ENCODE measurements at regions not wholly inside any gene's neighbourhood (a gene's known extent, or its start where the extent isn't known, plus 50 kb on each side); places are given as distances from the start of the nearest gene placed in this dataset.

DNA sequence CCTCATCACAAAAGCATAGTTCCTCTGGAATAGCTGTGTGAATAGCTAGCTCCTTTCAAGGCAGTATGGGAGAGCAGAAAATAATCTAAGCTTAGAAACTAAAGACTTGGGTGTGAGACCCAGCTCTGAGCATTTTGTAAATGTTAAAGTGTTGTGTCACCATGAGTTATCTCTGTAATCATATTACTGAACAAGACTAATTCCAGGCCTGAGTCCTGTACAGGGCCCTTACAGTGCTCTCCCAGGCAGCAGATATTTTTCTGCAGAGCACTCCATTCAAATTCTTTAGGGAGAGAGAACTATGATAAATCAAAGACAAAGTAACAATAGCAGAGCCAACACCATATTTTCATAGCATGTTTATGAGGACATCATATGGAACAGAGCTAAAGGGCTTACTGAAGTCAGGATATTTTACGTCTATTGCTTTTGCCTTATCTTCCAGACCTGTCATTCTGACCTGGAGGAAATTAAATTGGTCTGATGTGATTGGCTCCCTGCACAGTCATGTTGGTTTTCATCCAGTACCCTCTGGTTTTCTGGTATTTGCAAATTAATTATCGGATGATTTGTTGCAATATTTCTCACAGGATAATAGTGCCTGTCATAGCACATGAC lies 172.6 kb upstream of the PPP2R3A start:
- no peak for DNase-seq (ENCODE audit: low spot score)

DNA sequence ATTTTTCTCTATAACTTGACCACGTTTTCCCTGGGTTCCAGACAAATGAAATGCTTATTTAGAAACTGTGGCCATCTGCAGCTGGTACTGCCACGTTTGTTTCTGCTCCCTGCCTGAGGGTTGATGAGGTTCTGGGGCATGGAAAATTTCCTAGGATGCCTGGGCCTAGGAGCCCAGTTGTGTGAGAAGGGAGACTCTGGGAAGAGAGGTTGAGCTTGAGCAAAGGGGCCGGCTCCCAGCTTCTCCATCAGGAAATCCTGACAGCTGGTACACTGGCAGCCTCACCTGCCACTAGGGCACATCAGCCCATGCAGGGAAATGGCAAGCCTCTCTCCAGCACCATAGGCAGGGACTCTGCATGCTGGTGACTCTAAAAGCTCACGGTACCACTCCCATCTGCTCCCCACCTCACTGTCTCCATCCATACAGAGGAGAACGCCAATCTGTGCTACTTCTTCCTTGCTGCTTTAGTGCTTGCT lies 165.4 kb upstream of the PPP2R3A start:
- DNase-seq (ENCODE audit: low spot score) = no peak

DNA sequence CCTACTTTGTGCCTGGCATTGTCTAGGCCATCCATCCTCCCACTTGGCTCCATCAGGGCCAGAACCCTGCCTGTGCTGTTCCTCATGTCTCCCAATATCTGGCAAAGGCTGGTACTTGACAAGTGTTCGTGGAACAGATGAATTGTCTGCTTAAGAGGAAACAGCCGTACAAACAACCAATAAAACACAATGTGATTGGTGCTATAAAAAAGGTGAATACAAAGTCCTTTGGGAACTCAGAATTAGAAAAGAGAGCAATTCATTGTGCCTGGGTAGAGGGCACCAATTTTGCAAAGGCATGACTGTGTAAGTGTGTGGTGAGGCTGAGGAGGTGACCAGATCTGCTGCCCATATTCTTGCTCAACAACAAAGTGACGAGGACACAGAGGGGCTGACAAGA lies 164.5 kb upstream of the PPP2R3A start:
- DNase-seq (ENCODE audit: low spot score) = no peak

DNA sequence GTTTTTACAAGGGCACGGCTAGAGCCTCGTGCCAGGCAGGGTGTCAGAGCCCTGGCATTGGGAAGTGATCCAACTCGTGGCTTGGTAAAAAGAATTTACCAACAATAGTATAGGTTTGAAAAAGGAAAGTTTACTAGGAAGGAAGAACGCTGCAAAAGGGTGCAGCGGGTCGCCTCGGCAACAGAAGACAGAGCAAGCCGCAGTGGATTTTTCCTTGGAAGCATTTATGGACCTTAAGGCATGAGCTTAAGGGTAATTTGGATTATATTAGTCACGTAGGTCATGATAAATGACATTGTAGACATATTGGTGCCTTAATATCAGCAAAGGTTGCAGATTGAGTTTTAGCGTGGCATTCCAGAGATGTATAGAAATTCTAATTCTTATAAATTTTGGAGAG lies 163.4 kb upstream of the PPP2R3A start:
- DNase-seq (ENCODE audit: low spot score) = no peak

DNA sequence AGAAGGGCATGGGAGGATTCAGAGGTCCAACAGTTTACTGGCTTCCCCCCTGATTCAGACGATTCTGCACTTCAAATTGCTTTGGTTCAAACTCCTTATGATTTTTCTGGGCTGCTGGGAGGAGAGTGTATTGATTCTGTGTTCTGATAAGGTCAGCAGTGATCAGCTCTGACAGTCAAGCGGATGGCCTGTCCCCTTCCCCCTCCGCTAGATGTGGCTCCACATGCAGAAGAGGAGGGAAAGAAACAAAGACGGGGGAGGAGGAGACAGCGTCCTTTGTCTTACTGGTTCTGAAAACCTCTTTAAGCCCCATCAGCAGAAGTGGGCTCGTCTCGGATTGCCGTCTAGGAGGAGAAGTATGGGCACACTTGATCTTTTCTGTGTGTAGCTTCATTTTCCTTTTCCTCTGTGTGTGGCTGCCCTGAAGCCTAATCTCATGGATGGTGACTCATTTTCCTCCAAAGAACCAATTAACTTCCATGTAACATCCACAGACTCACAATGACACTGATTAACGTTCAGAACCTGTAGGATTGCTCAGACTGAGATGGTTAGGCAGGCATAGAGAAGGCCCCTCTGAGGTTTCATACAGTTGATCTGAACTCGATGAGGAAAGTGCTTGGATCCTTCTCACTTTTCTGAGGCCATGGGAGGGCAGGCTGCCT lies 162.4 kb upstream of the PPP2R3A start:
- no peak for DNase-seq (ENCODE audit: low spot score)

DNA sequence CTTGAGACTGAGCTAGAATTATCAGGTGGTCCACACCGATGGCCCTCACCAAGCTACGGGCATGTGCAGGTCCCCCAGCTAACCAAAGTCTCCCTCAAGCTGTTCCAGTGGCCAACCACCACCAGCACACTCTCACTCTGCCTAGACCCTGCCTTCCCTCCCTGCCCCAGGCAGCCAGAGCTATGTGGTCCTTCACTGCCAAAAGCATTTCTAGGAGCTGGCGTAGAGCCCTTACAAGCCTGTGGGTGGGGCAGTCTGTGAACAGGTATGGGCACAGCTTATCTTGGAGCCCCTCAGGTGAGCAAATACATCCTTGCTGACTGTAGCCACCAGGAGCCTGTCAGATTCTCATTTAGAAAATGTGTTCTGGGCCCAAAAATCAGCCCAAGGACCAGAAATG lies 159.8 kb upstream of the PPP2R3A start:
- DNase-seq (ENCODE audit: low spot score) = no peak

DNA sequence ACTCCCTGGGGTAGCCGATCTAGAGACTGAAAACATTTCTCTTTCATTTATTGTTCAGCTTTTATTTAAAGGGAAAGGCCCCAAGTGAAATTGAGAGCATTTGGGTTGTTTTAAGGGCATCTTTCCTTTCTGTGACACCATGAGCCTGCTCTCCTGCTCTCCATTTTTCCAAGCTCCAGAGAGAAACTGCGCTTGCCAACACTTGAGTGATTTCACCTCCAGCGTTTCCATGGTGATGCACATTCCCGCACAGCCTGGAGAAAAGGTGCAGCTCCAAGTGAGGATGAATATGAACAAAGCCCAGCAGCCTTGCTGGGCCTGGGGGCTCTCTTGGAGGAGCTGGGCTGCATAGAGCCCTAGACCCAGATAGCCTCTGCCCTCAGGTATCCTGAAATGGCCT lies 159.2 kb upstream of the PPP2R3A start:
- no peak for DNase-seq (ENCODE audit: low spot score)

DNA sequence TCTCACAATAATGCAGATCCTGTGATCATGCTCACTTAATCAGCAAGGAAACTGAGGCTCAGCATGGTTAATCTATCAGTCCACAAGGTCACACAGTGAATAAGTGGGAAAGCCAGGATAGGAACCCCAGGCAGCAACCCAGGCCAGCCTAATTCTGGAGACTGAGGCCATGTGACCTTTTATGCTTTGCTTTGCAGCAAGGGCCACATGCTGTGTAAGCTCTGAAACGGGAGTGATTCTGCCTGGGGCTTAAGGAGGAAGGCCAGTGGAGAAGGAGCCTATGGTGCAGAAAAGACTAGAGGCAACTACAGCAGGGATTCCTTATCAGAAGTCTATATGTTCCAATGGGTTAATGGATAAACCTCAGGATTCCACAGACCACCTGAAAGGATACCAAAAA lies 157.6 kb upstream of the PPP2R3A start:
- DNase-seq (ENCODE audit: low spot score) = no peak

DNA sequence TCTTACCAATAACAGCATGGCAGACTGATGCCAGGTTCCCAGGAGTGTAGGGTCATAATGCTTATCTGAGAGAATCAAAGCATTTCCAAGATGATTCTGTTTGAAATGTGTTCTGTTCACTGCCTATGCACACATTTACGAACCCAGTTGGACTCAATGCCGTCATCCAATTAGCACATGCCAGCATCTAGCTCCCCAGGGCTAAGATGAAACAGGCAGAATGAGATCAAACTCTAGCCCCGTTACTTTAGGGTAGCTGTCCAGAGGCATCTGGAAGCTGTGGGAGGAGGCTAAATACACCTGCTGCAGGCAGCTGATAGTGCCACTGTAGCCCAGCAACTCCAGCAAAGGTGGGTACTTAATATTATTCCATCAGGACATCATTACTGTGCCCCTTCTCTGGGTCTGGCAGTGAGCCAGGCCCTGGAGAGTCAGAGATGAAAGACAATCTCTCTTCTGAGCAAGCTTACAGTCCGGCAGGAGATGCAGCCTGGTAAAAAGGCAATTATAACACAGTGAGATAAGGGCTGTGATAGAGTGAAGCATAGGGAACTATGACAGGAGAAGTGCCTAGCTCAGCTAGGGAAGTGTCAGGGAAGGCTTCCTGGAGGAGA lies 156.4 kb upstream of the PPP2R3A start:
- DNase-seq (ENCODE audit: low spot score) = no peak

DNA sequence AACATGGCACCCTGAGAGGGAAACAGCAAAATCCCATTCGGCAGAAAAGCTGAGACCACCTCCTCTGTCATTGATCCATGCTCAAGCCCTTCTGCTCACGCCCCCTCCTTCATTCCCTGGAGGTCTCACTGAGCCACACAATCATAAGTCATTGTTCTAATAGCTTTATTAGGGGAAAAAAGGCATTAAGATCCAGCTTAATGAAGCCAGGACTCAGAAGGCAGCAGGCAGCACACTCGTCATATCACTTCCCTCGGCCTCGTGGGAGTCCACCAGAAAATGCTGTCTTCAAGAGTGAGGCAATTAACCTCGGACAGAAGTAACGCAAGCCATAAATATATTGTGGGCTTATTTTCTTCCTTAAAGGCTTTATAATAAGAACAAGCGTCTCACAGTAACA lies 153.9 kb upstream of the PPP2R3A start:
- DNase-seq (ENCODE audit: low spot score) = no peak

DNA sequence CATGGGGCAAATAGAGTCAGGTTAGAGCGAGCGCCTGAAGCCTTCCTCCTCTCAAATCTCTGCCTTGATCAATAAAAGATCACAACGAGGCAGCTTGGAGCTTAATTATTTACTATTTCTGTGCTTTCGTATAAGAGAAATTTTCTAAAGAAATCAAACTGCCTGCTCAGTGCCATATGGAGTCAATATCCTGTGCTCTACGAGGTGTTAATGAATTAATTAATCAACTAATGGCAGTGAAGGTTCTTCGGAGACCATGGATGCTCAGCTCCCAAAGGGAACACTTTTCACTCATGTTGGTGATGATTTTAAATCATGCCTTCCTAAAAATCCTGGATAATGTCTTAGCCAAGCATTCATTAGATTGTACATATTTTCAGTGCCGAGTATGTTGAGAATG lies 153.5 kb upstream of the PPP2R3A start:
- DNase-seq (ENCODE audit: low spot score) = no peak

DNA sequence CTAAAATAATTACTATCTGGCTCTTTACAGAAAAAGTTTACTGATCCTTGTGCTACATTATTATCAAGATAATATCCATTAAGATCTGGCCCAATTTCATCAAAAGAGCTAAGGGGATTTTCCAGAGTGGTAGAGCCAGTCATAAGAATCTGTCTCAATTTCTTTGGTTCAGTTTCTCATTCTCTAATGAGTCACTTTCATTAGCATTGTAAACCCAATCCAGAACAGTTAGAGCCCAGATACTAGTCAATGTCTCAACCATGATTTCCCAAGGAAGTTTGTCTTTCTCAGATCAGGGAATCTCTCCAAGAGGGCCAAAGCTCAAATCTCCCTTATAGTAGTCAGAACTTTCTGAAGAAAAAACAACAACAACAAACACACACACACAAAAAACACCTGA lies 131.1 kb upstream of the PPP2R3A start:
- no peak for DNase-seq (ENCODE audit: low spot score)

DNA sequence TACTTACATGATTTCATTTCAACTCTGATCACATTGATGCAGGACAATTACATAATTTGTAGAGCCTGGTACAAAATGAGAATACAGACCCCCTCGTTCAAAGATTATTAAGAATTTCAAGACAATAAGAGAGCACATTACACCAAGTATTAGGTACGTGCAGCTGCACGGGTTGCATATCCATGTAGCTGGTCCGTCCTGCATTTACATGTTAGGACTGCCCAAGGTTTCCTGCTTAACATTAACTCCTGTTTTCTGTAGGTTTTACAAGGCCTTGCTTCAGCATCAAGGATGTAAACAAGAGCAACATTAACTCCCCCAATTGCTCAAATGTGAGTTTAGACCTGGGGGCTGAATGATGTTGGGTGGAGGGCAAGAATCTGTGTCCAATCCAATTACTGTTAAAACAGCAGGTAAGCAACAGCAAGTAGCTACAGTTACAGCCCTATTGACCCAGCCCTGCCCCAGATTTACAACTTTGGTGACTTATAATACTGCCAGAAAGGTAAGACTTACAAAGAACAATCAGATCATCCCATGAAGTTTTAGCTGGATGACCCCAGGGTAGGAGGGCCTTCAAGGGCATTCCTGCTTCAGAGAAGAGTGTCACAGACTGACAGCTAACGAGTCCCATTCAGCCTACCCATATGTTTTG lies 127.4 kb upstream of the PPP2R3A start:
- no peak for DNase-seq (ENCODE audit: low spot score)

DNA sequence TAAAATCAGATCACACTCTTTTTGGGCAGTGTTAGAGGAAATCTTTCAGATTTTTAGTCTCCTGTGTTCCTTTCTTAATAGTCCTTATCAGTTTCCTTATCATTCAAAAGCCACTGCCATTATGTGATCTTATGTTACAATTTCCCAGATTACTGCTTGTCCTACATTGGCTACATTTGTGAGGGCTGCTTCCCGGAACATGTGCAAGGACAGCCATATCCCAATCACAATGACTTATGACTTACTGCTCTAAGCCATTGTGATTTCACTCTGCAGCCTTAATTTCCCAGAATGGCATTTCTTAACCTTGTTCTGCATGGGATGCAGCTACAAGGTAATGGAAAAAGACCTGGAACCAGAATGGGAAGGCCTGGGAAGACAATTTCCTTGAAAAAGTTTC lies 125.1 kb upstream of the PPP2R3A start:
- no peak for DNase-seq (ENCODE audit: low spot score)

DNA sequence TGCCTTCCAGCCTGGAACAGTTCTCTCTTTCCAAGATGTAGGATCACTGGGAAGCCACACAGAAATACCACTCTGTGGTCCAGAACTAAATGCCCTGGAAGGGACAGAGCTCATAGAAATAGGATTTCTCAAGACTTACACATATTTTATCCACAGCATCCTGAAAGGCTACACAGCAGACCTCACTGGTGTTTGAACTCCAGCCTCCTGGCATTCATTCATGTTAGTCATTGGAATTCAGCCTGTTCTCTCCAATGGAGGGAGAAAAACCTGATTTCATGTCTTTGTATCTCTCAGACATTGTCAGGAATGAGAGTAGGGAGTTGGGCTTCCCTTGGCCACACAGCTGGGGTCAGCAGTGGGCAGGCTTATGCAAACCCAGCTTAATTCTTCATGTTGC lies 121.1 kb upstream of the PPP2R3A start:
- no peak for DNase-seq (ENCODE audit: low spot score)

DNA sequence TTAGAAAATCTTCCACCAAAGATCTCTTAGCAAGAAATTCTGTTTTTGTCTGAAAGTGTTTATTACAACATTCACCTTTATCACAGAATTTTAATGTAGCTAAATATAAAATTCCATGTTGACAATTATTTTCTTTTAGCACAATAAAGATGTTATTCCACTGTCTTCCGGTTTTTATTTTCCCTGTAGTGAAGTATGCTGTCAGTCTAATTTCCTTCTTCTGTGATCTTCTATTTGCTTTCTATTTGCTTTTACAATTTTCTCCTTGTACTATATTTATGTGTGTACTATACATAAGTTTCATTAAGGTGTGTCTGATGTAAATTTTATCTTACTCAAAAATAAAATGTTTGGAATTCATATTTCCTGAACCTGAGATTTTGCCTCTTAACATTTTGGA lies 117.5 kb upstream of the PPP2R3A start:
- no peak for DNase-seq (ENCODE audit: low spot score)

DNA sequence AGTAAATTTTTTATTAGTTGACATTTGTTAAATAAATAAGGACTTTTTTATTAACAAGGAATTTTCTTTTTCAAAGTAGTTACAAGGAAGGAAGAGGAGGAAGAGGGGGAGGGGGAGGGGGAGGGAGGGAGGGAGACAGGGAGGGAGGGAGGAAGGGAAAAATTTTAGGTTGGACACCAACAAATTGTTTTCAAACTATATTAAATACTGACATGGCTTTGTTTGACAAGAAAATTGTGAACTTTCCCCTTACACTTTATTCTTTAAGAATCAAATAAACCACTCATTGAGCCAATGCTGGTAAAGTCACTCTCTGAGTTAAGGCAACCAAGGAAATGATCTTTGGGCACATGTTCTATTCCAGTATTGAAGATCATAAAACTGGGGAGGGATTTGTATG lies 115.7 kb upstream of the PPP2R3A start:
- DNase-seq (ENCODE audit: low spot score) = no peak

DNA sequence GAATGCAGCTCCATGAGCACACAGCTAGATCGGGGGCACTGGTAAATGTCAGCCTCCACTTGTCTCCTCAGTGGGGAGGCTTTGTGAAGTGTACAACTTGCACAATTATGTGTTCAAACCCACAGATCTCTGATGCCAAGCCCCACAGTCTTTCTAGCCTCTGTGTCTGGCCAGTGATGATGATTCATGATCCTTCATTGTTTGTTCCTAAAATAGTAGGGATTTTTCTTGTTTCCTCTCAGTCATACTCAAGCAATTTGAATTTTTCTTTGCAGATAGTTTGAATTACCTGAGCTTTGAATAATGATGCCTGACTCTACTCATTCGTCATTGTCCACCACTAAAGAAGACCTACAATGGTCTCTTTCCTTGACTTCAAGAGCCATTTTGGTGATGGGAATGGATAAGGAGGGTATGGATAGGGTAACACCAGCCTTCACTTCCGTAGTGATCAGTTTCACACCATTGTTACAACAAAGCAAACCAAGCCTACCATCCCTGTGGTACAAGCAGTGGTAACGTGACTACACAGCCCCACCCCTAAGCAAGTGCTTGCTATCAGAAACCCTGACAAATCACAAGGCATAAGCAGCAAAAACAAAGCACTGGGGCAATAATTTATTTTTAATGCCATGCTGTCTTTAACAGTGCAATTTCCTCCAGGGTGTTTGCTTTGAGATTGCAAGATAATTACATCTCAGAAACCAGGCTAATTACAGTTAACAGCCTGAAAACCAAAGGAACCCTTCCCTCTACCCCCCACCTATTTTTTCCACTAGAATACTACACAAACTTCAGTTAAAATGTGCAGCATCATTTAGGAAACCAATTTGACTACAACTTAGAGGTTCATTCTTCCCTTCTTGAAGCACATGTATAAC lies 114.1 kb upstream of the PPP2R3A start:
- DNase-seq (ENCODE audit: low spot score) = no peak

DNA sequence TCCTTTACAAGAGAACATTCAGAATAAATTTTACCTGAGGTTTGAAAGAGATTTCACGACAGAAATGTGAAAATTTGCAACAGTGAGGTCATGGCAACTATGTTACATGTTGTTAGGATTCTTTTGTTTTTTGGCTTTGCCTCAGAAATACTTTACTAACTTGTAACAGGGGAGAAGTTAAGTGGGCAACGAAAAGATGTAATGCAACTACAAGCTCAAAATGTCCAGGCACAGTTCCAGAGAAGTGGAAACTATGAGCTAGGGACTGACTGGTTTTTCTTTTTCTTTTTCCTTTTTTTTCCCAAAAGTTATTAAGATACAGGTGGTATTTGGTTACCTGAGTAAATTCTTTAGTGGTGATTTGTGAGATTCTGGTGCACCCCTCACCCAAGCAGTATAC lies 111.5 kb upstream of the PPP2R3A start:
- DNase-seq (ENCODE audit: low spot score) = no peak

DNA sequence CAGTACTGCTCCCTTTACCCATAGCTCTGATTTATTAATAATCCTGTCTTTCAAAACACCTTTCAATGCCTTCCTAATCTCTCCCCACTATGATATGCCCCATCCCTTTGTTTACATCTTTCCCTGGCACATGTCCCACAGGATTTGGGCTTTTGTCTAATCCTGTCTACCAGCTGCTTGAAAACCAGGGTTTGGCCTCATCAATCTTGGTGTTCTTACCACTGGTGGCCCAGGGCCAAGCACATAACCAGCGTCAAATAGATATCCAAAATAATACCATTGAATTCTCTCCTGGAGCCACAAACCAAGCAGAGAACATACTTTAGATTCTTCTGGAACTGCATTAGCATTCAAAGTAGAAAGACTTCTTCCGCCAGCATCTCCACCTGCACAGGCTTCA lies 104.8 kb upstream of the PPP2R3A start:
- DNase-seq (ENCODE audit: low spot score) = no peak

DNA sequence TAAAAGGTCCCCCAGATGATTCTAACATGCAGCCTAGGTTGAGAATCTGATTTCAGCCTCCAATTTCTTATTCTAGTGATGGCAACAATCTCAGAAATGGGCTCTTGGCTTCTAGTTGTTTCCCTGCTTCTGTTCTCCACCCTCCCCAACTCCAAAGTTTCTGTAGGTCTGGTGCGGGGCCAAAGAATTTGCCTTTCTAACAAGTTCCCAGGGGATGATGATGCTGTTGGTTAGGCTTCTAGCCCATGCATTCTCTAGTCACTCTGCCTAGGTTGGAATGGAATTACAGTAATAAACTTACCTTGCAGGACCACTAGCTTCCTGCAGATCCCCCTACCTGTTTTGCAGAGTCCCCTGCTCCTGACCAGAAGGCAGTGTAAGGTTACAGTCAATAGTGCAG lies 103.2 kb upstream of the PPP2R3A start:
- DNase-seq (ENCODE audit: low spot score) = no peak

DNA sequence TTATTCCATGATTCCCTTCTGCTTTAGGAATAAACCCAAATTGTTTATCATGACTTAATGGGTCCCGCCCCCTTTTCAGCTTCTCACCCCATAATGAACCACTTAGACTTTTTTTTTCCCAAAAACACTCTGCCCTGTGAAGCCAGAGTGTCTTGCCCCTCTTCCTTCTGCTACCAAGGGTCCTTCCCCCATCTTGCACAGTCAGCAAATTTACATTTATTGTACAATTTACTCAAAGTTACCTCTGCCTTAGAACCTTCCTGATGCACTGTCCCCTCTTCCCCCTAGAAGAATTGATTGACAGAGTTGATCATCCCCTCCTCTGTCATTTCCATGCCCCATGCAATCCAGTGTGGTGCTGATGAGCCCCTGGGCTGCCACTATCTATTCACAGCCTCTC lies 101.5 kb upstream of the PPP2R3A start:
- no peak for DNase-seq (ENCODE audit: low spot score)
